Renal cortical epithelial cell (primary cell): ENCODE measurements at regions not wholly inside any gene's neighbourhood (a gene's known extent, or its start where the extent isn't known, plus 50 kb on each side); places are given as distances from the start of the nearest gene placed in this dataset.
"Not testable (repeated sequence)": the region's sequence is repeated elsewhere in the genome, so short reads cannot be mapped to it uniquely, and the experiment has no call there.

ENCODE experiments used
- DNase-seq: peaks from one replicate; pipeline ENCODE4 v3.0.0-alpha.2; 2011; ENCODE audit warnings: low read depth

- DNase-seq = no peak
Measured at GRCh38 chr12:22810036-22810435, 185.1 kb downstream of the ETNK1 start.

- no peak for DNase-seq
Measured at GRCh38 chr12:22812531-22812930, 187.6 kb downstream of the ETNK1 start.

DNA sequence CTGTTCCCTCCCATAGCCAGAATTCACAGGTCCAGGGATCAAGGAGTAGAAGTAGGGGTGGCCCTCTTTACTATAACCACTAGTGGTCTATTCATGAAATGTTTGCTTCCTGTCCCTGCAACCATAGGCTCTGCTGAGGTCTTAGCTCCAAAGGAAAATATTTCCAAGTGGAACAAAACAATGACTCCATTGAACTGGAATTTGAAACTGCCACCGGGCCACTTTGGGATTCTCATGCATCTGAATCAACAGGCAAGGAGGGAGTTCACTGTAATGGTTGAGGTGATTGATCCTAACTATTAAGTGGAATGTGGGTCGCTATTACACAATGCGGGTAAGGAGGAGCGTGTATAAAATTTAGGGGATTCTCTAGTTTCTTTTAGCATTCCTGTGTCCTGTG lies 197.0 kb downstream of the ETNK1 start:
- peak; percentile 63 for DNase-seq

DNA sequence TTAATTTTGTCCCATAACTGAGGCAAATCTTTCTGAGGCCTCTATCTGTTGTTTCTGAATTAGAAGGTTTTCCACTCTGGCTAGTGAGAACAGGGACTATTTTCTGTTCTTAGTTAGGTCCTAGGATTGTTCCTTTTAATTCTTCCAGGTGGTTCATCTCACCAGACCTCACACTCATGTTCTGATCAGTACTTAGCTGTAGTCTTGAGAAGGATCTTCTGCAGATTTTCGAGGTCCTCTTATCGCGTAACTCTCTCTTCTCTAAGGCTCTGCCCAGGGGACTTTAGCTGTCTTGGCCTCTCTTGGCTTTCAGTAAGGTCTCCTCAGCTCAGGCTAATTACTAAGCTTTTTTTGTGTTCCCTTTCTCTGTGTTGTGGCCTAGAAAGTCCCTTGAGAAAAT lies 201.1 kb downstream of the ETNK1 start:
- DNase-seq = no peak

DNA sequence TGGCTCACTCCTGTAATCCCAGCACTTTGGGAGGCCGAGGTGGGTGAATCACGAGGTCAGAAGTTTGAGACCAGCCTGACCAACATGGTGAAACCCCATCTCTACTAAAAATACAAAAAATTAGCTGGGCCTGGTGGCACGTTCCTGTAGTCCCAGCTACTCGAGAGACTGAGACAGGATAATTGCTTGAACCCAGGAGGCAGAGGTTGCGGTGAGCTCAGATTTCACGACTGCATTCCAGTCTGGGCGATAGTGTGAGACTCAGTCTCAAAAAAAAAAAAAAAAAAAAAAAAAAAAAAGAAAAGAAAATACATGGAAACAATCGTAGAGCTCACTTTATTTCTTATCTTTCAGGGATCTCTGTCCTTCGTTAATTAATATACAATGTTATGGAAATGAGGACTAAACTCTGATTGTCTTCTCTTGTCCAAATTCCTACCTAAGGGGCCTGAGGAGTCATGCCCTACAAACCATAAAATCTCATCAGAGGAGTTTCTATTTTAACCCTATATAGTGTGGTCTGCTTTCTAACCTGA lies 201.5 kb downstream of the ETNK1 start:
- DNase-seq = not testable (repeated sequence)

GRCh38 chr12:22828066-22828465 lies 203.1 kb downstream of the ETNK1 start:
- no peak for DNase-seq

- DNase-seq = no peak
Measured at GRCh38 chr12:22835431-22835830, 210.5 kb downstream of the ETNK1 start.

GRCh38 chr12:22850185-22850584 lies 225.2 kb downstream of the ETNK1 start:
- no peak for DNase-seq

DNA sequence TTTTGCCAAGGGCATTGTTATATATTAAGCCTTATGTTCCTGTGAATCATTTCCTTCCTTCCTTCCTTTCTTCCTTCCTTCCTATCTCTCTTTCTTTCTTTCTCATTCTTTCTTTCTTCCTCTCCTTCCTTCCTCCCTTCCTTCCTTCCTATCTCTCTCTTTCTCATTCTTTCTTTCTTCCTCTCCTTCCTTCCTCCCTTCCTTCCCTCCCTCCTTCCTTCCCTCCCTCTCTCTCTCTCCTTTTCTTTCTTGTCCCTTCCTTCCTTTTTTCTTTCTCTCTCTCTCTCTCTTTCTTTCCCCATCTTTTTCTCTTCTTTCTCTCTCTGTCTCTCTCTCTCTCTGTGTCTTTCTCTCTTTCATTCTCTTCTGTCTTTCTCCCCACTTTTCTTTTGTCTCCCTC lies 226.6 kb downstream of the ETNK1 start:
- no peak for DNase-seq

GRCh38 chr12:22855456-22855855 lies 230.5 kb downstream of the ETNK1 start:
- no peak for DNase-seq

GRCh38 chr12:22856178-22856577 lies 231.2 kb downstream of the ETNK1 start:
- peak; percentile 62 for DNase-seq

DNA sequence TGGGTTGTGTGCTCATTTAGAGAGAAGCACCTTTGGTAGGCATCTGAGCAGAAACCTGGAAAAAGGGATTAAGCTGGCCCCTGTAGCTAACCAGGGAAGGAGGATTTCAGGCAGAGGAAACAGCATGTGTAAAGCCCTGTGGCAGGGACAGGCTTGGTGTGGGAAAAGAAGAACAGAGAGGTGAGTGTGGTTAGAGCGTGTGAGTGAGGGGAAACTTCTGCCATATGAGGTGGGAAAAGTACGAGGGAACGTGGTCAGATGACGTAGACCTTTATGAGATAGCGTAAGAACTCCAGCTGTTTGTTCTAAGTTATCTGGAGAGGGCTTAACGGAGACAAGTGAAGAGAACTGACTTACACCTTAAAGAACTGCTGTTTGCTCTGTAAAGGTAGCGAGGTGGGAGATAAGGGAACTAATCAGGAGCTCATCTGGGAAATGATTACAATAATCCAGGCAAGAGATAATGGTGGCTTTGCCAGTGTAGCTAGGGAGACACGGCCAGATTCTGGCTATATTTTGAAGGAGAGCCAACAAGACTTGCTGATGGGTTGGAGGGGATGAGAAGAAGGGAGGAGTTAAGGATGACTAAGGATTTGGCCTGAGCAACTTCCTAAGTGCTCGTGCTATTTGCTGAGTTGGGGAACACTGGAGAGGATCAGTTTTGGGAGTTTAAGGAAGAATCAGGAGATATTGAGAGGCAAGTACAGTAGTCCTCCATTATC lies 234.0 kb downstream of the ETNK1 start:
- no peak for DNase-seq

GRCh38 chr12:22860926-22861325 lies 236.0 kb downstream of the ETNK1 start:
- DNase-seq = no peak

- DNase-seq = no peak
Measured at GRCh38 chr12:22865822-22866221, 240.9 kb downstream of the ETNK1 start.

GRCh38 chr12:22866406-22866805 lies 241.4 kb downstream of the ETNK1 start:
- DNase-seq = no peak

- DNase-seq = no peak
Measured at GRCh38 chr12:22874151-22874550, 249.2 kb downstream of the ETNK1 start.

DNA sequence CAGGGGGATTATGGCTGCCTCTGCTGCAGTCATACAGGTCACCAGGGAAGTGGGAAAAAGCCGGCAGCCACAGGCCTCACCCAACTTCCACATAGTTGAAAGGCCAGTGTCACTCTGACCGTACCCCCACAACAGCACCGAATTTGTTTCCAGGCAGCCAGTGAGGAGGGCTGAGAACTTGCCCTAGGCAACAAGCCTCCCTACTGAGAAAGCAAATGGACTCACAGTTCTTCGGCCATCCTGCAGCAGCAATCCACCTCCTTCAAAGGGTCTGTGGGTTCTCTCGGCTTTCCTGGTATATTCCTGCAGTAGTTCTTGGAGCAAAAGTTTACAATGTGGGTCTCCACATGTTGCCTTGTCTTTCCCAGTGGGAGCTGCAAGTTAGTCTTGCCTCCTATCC lies 251.3 kb downstream of the ETNK1 start:
- DNase-seq = no peak

GRCh38 chr12:22879203-22879602 lies 254.2 kb downstream of the ETNK1 start:
- no peak for DNase-seq

DNA sequence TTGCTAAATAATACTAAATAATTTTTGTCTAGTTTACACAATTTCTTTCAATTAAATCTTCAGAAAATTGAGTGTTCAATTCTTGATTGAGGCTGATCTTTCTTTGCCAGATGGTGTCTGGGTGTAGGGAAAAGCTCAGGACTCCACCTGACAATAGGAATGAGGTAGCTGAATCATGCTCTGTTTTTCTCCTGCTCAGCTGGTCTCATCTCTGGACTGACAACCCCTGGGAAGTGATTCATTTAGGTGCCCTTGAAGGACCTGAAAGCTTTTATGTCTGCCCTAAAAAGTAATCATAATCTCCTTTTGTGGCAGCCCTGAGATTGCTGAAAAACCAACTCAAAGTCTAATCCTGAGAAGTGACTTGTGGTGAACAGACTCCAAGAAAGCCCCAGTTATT lies 255.4 kb downstream of the ETNK1 start:
- no peak for DNase-seq

- no peak for DNase-seq
Measured at GRCh38 chr12:22880807-22881206, 255.8 kb downstream of the ETNK1 start.

DNA sequence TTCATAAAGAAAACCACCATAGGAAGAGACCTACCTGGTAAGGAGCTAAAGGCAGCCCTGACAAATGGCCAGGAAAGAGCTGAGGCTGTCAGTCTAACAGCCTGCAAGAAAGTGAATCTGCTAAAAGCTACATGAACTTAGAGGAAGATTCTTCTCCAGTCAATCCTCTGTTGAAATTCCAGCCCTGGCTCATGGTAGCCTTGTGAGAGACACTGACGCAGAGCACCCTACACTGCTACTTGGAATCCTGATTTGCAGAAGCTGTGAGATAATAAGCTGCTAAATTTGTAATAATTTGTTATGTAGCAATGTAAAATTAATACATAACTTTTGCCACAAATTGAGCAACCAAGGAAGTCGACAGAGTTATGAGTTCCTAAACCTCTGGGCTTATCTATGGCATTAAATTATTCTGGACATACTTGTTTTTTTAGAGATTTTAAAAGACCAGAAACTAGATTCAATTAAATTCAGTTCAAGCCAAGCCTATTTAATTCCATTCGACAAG lies 257.0 kb downstream of the ETNK1 start:
- no peak for DNase-seq

- DNase-seq = no peak
Measured at GRCh38 chr12:22882559-22882958, 257.6 kb downstream of the ETNK1 start.

DNA sequence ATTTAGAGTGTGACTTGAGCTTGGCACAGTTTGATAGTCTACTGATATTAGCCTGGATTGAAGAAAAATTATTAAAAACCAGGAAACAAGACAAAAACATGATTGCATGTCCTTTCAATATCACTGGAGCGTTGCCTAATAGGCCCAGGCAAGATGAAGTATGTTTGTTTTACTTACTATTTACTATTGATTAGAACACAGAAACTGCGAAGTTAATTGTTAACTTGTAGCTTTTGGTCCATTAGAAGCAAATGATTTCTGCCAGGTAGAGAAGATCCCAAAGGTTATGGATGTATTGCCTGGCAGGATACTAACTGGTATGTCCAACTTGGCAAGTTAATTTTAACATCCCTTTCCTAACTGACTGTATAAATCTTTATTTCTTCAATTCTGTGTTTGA lies 268.9 kb downstream of the ETNK1 start:
- no peak for DNase-seq

DNA sequence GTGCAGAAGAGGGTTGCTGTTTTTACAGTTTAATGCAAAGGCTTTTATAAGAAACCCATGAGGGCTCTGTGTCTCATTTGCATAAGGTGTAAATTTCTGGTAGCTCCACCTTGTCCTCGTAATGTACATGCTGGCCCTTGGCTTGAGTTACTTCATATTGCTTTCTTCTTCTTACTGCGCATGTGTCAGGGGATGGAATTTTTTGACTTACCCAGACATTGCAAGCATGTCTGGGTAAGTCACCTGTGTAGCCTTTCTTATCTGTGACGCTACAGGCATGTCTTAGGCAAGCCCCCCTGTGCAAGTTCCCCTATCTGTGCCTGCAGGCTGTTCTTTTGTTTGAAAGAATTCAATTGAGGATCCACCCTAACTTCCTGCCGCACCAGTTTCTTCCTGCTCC lies 274.2 kb downstream of the ETNK1 start:
- DNase-seq = no peak
